ENCODE measurements at regions not wholly inside any gene's neighbourhood (a gene's known extent, or its start where the extent isn't known, plus 50 kb on each side); places are given as distances from the start of the nearest gene placed in this dataset.
"Not testable (repeated sequence)": the region's sequence is repeated elsewhere in the genome, so short reads cannot be mapped to it uniquely, and the experiment has no call there.

DNA sequence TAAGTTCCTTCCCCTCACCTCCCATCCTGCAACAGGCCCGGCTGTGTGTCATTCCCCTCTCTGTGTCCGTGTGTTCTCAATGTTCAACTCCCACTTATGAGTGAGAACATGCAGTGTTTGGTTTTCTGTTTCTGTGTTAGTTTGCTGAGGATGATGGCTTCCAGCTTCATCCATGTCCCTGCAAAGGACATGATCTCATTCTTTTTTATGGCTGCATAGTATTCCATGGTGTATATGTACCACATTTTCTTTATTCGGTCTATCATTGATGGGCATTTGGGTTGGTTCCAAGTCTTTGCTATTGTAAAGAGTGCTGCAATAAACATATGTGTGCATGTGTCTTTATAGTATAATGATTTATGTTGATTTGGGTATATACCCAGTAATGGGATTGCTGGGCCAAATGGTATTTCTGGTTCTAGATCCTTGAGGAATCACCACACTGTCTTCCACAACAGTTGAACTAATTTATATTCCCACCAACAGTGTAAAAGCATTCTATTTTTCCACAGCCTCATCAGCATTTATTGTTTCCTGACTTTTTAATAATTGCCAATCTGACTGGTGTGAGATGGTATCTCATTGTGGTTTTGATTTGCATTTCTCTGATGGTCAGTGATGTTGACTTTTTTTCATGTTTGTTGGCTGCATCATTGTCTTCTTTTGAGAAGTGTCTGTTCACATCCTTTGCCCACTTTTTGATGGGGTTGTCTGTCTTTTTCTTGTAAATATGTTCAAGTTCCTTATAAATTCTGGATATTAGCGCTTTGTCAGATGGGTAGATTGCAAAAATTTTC is 174.1 kb upstream of the PHACTR1 start:
- in situ Hi-C loops (cut with HindIII; ENCODE audit: low sequenced_read_pairs): not testable (repeated sequence)

DNA sequence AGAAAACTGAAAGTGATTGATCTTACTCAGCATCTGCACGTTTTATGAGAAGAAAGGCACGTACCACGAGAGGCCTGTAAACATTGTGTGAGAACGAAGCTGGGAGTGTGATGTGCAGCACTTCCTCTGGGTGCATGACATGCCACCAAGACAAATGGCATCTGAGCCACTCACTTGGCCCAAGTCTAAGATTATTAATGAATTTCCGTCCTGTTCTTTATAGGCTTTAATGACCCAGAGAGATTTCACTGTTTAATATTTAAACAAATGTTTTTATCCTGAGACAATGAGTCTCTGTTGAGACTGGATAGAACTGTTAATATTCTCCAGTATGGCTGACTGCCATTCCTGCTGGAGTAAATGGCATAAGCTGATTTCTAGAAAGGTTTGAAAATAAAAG is 172.6 kb upstream of the PHACTR1 start:
- in situ Hi-C loops (cut with HindIII; ENCODE audit: low sequenced_read_pairs): no loop called here

DNA sequence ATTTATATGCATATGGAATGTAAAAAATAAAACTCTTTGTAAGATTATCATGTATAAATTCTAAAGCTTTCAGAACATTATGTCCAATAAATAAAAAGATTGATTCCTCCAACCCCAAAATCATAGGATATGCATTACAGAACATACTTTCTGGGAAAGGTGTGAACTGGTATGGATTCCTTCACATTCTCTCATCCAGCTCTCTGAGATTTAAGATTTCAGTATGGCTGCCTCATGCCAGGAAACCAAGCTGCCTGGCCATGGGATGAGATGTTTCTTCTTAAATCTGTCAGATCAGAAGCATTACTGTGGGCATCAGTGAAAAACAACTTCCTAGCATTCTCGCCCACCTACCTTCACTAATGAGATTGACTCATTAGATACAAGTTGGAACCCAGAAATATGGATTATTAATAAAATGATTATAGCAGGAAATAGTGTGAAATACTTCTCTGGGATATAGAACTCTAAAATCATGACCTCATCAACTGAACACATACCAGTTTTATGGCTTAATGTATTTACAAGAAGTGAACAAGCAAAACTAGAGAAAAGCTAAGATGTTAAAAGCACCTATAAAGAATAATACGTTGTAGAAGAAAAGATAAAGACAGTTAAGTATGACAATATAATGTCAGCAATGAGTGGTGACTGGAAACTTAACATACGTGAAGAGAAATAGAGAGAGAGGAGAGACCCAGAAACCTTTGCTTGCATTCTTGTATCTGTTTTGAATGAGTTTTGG is 171.6 kb upstream of the PHACTR1 start:
- in situ Hi-C loops (cut with HindIII; ENCODE audit: low sequenced_read_pairs): no loop called here

DNA sequence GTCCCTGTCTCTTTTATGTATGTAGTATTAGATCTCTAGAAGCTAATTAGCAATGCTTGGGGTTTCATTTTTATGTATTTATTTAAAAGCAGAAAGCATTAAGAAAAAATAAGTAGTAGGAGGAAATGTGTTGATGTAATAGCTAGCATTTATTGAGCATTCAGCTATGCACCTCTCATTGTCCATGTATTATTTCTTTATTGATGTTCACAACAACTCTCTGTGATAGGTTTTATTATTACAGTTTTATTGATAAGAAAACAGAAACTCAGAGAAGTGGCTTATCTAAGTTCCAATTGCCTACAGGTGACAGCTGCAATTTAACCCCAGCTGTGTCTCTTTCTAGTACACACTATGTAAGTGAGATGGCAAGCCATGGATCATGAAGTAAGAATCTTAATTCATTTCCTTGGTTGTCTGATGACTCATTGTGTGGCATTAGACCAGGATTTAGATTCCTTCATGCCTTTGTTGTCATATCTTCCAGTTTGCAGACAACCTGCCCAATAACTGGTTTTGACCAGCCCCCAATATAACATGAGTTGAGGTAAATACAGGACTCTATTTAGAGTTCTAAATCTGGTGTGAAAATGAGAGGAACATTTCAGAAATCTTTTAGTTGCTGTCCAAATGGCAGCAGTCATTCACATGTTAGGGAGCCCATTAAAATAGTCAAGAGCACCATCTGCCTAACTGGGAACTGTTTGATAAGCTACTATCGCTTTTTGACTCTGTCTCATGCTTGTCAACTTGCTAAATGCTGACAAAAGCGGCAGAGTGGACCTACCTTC is 170.8 kb upstream of the PHACTR1 start:
- in situ Hi-C loops (cut with HindIII; ENCODE audit: low sequenced_read_pairs): no loop called here

DNA sequence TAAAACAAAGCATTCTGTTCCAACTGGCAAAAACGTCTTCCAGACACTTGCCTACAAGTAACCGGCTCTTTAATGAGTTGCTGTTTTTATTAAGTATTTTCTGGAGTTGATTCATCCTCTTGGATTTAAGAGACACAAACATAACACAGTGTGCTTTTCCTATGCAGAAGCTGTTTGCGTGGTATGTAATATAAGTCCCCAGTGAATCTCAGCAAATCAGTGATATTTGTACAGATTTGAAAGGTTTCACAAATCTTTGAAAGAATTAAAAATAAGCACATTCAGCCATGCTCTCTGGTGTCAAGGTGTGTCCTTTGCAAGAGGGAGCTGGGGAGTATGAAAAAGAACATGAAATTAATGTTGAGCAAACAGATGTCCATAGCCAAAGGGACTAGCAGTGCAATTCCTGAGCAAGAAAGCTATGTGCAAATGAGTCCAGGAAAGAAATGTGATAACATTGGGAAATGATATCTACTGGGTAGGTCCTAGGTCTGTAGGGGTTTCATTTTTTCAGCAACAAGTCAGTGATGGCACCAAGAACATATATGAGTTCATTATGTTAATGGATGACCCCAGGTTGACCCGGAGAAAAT is 170.1 kb upstream of the PHACTR1 start:
- in situ Hi-C loops (cut with HindIII; ENCODE audit: low sequenced_read_pairs): no loop called here

DNA sequence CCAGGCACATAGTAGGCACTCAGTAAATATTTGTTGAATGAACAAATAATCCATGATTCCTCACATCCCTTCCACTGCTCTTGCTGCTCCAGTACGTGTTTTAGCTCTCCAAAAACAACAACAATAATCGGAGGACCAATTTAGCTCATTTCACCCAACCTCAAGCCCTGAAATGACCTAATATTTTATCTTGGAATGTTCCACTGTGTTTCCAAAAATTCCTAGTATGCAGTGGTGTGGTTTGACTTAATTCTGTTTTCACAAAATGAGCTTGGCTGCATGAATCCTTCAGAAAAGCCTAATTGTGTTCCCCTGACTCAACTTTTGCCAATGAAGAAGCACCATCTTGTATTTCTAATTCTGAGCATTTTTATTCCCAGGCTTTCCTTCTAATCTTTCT is 168.0 kb upstream of the PHACTR1 start:
- in situ Hi-C loops (cut with HindIII; ENCODE audit: low sequenced_read_pairs): no loop called here

DNA sequence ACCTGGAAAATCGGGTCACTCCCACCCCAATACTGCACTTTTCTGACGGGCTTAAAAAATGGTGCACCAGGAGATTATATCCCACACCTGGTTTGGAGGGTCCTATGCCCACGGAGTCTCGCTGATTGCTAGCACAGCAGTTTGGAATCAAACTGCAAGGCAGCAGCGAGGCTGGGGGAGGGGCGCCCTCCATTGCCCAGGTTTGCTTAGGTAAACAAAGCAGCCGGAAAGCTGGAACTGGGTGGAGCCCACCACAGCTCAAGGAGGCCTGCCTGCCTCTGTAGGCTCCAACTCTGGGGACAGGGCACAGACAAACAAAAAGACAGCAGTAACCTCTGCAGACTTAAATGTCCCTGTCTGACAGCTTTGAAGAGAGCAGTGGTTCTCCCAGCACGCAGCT is 167.1 kb upstream of the PHACTR1 start:
- in situ Hi-C loops (cut with HindIII; ENCODE audit: low sequenced_read_pairs): not testable (repeated sequence)

DNA sequence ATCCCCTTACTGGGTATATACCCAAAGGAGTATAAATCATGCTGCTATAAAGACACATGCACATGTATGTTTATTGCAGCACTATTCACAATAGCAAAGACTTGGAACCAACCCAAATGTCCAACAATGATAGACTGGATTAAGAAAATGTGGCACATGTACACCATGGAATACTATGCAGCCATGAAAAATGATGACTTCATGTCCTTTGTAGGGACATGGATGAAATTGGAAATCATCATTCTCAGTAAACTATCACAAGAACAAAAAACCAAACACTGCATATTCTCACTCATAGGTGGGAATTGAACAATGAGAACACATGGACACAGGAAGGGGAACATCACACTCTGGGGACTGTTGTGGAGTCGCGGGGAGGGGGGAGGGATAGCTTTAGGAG is 161.7 kb upstream of the PHACTR1 start:
- in situ Hi-C loops (cut with HindIII; ENCODE audit: low sequenced_read_pairs): not testable (repeated sequence)

DNA sequence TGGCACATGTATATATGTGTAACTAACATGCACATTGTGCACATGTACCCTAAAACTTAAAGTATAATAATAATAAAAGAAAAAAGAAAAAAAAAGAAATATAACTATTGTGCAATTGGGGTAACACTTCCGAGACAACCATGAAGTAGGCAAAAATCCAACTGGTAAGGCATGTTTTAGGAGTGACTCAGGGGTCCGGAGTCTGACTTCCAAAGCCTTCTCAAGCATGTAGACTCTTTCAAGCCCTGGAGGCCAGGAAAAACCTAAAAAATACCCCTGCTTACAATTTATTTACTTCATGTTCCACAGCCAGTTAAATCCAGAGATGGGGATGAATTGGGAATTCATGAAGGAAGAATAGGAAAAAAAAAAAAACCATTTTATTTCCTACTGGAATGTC is 161.3 kb upstream of the PHACTR1 start:
- in situ Hi-C loops (cut with HindIII; ENCODE audit: low sequenced_read_pairs): no loop called here

DNA sequence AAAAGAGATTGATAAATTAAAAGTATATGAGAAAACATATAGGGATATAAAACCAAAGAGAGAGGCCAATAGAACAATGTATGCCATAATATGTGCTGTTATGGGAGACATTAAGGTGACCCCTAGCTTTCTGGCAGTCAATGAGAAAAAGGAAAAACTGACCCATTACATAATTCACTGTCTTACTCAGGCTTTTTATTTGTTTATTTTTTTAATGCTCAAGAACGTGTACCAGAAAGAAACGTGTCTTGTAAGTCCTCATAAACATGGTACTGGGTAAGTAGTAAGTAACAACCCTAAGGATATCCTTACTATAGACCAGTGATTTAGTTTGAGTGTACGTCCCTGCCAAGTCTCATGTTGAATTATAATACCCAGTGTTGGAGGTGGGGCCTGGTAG is 160.8 kb upstream of the PHACTR1 start:
- in situ Hi-C loops (cut with HindIII; ENCODE audit: low sequenced_read_pairs): no loop called here

DNA sequence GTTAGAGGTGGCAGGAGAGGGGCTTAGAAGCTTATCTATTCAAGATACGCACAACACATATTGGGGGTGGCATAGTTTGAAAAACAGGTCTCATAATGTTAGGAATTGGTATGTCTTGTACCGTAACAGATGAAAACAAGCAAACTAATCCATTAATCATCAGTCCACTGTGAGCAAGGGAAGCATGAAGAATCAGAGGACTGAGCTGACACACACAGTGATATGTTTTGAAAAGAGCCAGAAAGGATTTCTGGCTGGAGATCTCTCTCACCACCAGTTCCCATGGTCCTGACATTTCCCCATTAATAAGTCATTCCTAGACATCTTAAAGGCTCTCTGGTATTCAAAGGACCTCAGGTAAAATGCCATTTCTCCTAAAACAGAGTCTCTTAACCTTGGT is 158.8 kb upstream of the PHACTR1 start:
- in situ Hi-C loops (cut with HindIII; ENCODE audit: low sequenced_read_pairs): no loop called here

DNA sequence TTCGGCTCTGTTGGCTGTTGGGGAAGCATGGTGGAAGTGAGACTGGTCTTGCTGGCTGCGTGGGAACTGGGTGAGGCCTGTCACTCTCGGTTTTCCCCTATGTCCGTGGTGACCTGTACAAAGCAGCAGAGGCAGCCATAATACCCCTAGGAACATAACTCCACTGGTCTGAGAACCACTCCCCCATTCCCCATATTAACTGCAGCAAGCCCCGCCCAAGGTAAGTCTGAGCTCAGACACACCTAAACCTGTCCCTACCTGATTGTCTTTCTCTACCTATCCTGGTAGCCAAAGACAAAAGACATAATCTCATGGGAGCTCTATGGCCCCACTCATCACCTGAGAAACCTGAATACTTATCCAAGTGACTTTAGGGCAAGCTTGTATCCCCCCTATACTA is 156.3 kb upstream of the PHACTR1 start:
- in situ Hi-C loops (cut with HindIII; ENCODE audit: low sequenced_read_pairs): no loop called here

DNA sequence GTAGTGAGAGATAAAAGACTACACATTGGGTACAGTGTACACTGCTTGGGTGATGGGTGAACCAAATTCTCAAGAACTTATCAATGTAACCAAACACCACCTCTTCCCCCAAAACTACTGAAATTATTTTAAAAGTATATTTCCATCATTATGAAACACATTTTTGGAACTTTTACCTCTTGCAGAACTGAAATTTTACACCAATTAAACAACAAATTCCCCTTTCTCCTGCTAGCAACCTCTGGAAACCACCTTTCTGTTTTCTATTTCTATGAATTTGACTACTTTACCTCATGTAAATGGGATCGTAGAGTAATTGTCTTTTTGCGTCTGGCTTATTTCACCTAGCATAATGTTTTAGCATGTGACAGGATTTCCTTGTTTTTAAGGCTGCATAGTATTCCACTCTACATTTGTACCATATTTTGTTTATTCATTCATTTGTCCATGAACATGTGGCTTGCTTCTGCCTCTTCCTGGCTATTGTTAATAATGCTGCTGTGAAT is 149.9 kb upstream of the PHACTR1 start:
- in situ Hi-C loops (cut with HindIII; ENCODE audit: low sequenced_read_pairs): no loop called here

DNA sequence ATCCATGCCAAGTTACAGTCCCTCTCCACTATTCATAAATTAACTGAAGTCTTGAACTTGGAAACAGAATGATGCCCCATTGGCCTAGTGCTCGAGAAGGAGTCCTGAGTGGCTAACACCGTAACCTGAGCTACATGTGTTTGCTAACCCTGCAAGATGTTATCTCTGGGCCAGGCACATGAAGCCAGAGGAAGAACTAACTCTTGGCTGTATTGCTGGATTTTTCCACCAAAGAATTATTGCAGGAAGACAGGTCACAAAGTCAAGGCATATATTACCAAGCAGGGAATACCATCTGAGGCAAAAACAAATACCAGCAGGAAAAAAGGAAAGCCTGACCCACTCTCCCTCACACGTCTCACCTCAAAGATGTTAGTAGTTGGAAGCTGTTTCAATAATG is 148.9 kb upstream of the PHACTR1 start:
- in situ Hi-C loops (cut with HindIII; ENCODE audit: low sequenced_read_pairs): no loop called here

DNA sequence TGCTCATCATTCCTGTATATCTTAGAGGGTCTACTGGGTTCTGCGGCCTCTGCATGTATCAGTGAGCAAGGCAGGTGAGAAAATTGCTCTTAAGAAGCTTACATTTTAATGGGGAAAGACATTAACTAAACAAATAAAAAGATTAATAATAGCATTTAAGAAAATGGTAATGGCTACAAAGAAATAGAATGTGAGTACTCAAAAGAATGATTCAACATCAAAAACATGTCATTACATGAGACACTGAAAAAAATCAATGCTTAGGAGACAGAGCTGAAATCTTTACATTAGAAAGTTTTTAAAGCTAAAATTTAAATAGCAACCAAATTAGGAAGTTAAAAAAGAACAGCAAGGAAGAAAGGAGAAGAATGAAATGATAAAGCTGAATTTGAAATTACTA is 146.9 kb upstream of the PHACTR1 start:
- in situ Hi-C loops (cut with HindIII; ENCODE audit: low sequenced_read_pairs): no loop called here

DNA sequence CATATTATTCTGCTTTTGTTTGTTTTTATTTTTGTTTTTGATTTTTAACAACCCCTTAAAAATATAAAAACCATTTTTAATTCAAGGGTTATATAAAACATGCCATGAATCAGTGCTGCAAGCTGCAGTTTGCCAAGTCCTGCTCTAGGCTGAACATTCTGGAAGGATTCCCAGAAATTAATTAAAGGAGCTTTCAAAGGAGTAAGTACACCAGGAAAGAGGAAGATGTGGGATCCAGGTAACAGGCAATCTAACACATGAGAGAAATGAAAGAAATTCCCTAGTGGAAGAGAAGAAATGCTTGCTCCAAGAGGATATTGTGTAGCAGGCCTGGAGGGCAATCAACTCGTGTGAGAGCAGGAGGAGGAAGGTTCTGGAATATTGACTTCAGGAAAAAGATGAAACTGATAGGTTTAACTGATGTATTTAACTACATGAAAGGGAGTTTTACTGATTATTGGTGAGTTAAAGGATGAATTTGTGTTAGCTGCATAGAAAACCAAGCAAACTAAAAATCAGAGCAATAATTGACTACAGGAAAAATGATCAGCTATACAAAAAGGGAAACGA is 146.0 kb upstream of the PHACTR1 start:
- in situ Hi-C loops (cut with HindIII; ENCODE audit: low sequenced_read_pairs): no loop called here

DNA sequence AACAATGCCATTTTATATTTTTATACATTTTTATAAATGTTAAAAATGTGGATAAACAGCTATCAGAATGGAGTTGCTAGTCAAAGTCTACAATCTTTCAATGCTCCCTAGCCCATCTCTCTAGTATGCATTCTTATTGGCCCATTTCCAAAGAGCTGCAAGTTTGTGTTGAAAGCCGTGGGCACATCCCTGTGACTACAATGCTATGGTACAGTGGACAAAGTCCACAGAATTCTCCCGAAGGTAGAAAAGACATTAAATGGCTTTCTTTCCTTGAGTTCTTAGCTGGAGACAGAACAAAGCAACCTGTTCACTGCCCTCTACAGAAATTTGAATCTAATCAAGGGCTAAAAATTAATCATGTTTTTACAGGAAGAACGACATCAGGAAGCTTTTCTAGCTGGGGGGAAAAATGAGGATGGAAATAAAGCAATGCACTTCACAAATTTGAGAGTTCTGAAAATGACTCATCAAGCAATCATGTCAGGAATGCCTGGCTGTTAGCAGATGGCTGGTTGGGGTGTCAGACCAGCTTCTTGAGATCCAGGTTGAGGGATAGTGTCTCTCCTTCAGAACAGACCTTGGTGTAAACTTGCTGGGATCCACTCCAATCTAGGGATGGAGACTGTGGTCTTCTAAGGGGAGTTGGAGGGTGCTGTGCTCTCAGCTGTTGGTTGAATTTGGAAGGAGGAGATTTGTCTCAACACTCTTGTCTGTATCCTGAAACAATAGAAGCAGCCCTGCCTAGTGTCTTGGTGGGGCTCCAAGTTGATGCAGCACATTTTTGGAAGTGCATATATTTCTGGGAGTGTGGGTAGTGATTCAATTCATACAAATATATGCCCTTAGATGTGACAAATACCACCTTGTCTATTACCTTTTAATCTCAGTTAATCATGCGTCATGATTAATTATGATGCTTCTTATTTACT is 143.4 kb upstream of the PHACTR1 start:
- in situ Hi-C loops (cut with HindIII; ENCODE audit: low sequenced_read_pairs): no loop called here

DNA sequence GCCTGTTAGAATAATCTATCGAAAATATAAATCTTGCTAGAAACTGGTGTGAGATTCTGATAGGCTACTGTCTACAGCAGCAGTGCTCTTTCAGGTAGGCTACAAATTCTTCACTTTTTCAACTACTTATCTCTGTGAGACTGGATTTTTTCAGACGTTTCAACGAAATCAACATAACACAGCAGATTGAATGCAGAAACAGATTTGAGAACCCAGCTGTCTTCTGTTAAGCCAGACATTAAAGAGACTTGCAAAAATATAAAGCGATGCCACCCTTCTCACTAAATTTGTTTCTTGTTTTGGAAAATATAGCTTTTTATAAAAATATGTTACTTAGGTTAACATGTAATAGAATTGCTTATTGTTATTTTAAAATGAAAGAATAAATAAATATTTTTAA is 140.6 kb upstream of the PHACTR1 start:
- in situ Hi-C loops (cut with HindIII; ENCODE audit: low sequenced_read_pairs): no loop called here

DNA sequence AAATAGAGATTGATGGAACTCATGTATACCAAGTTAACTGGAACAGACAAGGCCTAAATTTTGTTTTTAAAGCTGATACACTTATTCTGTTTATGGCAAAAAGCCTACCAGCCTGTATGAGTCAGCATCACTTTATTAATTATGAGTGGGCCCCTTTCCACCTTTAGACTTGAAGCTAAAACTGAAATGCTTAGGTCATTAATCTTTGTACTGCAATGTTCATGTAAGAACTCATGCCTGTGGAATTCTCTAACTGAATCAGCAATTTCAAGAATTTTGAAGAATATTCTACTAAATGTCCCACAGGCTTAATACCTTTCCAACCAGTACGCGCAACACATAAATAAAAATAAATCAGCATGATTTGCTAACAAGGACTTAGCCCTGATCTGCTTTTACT is 140.2 kb upstream of the PHACTR1 start:
- in situ Hi-C loops (cut with HindIII; ENCODE audit: low sequenced_read_pairs): no loop called here

Data from DLD1 (cell line).